H9 (cell line): ENCODE measurements at regions not wholly inside any gene's neighbourhood (a gene's known extent, or its start where the extent isn't known, plus 50 kb on each side); places are given as distances from the start of the nearest gene placed in this dataset.
A peak's percentile ranks its signal among the peaks of the same experiment; 100 is the strongest.

Experiments
- DNase-seq: peaks from one replicate; pipeline ENCODE4 v3.0.0-alpha.2; 2017
- H2AFZ ChIP-seq: one replicate; pipeline ENCODE4 v1.6.1; 2013; ENCODE audit warnings: mild to moderate bottlenecking, low read length, control low read depth, moderate library complexity
- H2AK5ac ChIP-seq: 2 replicates; pipeline ENCODE4 v1.6.1; 2013; ENCODE audit warnings: low read length, control low read depth, mixed read lengths; ENCODE audit not compliant: insufficient read length
- H2BK120ac ChIP-seq: one replicate; pipeline ENCODE4 v1.6.1; 2013; ENCODE audit warnings: low read depth, mild to moderate bottlenecking, low read length, control low read depth, inconsistent platforms; ENCODE audit not compliant: poor library complexity, severe bottlenecking
- H2BK12ac ChIP-seq: 2 replicates; pipeline ENCODE4 v1.6.1; 2013; ENCODE audit warnings: low read length, control low read depth, mixed read lengths, low read depth; ENCODE audit not compliant: insufficient read length
- H2BK15ac ChIP-seq: 2 replicates; pipeline ENCODE4 v1.6.1; 2013; ENCODE audit warnings: low read depth, low read length, control low read depth
- H2BK20ac ChIP-seq: one replicate; pipeline ENCODE4 v1.6.1; 2013; ENCODE audit warnings: low read depth, mild to moderate bottlenecking, low read length, control low read depth, inconsistent platforms; ENCODE audit not compliant: poor library complexity, severe bottlenecking
- H2BK5ac ChIP-seq: 2 replicates; pipeline ENCODE4 v1.6.1; 2013; ENCODE audit warnings: low read length, control low read depth, mixed read lengths; ENCODE audit not compliant: insufficient read length
- H3K14ac ChIP-seq: 2 replicates; pipeline ENCODE4 v1.6.1; 2013; ENCODE audit warnings: low read length, control low read depth; ENCODE audit not compliant: insufficient read depth
- H3K18ac ChIP-seq: 2 replicates; pipeline ENCODE4 v1.6.1; 2013; ENCODE audit warnings: low read depth, mild to moderate bottlenecking, mixed read lengths, low read length, control low read depth; ENCODE audit not compliant: insufficient read length
- H3K23ac ChIP-seq: 2 replicates; pipeline ENCODE4 v1.6.1; 2013; ENCODE audit warnings: low read length, control low read depth, mixed read lengths, low read depth; ENCODE audit not compliant: insufficient read length
- H3K23me2 ChIP-seq: 2 replicates; pipeline ENCODE4 v1.6.1; 2013; ENCODE audit warnings: low read depth, mild to moderate bottlenecking, mixed read lengths, low read length, control low read depth; ENCODE audit not compliant: insufficient read length, poor library complexity, severe bottlenecking
- H3K27ac ChIP-seq: 2 replicates; pipeline ENCODE4 v1.5.1; 2013; ENCODE audit warnings: low read length, control low read depth, mixed read lengths, low read depth; ENCODE audit not compliant: insufficient read length
- H3K27me3 ChIP-seq: 2 replicates; pipeline ENCODE4 v1.6.1; 2013; ENCODE audit warnings: low read length, control low read depth, inconsistent platforms; ENCODE audit not compliant: insufficient read depth
- H3K4ac ChIP-seq: 2 replicates; pipeline ENCODE4 v1.6.1; 2013; ENCODE audit warnings: low read depth, mild to moderate bottlenecking, control low read depth, inconsistent platforms, low read length, moderate library complexity
- H3K4me1 ChIP-seq: 2 replicates; pipeline ENCODE4 v1.6.1; 2013; ENCODE audit warnings: low read length, control low read depth, inconsistent platforms; ENCODE audit not compliant: insufficient read depth
- H3K4me2 ChIP-seq: 2 replicates; pipeline ENCODE4 v1.6.1; 2013; ENCODE audit warnings: low read length, control low read depth, mixed read lengths; ENCODE audit not compliant: insufficient read length, insufficient read depth
- H3K56ac ChIP-seq: 2 replicates; pipeline ENCODE4 v1.6.1; 2013; ENCODE audit warnings: low read depth, mild to moderate bottlenecking, mixed read lengths, low read length, control low read depth; ENCODE audit not compliant: insufficient read length
- H3K79me1 ChIP-seq: 2 replicates; pipeline ENCODE4 v1.6.1; 2013; ENCODE audit warnings: low read depth, mild to moderate bottlenecking, moderate library complexity, low read length, control low read depth, inconsistent platforms; ENCODE audit not compliant: insufficient read depth, poor library complexity, severe bottlenecking
- H3K79me2 ChIP-seq: 2 replicates; pipeline ENCODE4 v1.6.1; 2013; ENCODE audit warnings: low read length, control low read depth, inconsistent platforms; ENCODE audit not compliant: insufficient read depth
- H3K9ac ChIP-seq: 2 replicates; pipeline ENCODE4 v1.6.1; 2013; ENCODE audit warnings: low read length, control low read depth, mixed read lengths; ENCODE audit not compliant: insufficient read length; ENCODE audit errors: extremely low read depth
- H3K9me3 ChIP-seq: one replicate; pipeline ENCODE4 v1.6.1; 2013; ENCODE audit warnings: low read depth, low read length, inconsistent platforms; ENCODE audit not compliant: control insufficient read depth
- H3T11ph ChIP-seq: one replicate; pipeline ENCODE4 v1.6.1; 2013; ENCODE audit warnings: mild to moderate bottlenecking, low read length, control low read depth, inconsistent platforms
- H4K20me1 ChIP-seq: one replicate; pipeline ENCODE4 v1.6.1; 2013; ENCODE audit not compliant: control insufficient read depth, insufficient read length, insufficient read depth
- H4K5ac ChIP-seq: 2 replicates; pipeline ENCODE4 v1.6.1; 2013; ENCODE audit warnings: low read depth, mild to moderate bottlenecking, mixed read lengths, low read length, control low read depth; ENCODE audit not compliant: insufficient read length
- H4K8ac ChIP-seq: replicated peaks from 2 replicates; pipeline ENCODE4 v1.6.1; 2013; ENCODE audit warnings: low read length, control low read depth, mixed read lengths, low read depth; ENCODE audit not compliant: insufficient read length
- H4K91ac ChIP-seq: 2 replicates; pipeline ENCODE4 v1.6.1; 2013; ENCODE audit warnings: low read depth, mild to moderate bottlenecking, moderate library complexity, mixed read lengths, low read length, control low read depth; ENCODE audit not compliant: insufficient read length
- H3K27ac Mint-ChIP-seq, 3 experiments: 2 replicates in 2 of 3; 3 replicates in 1 of 3; pipeline ENCODE4 v1.8.0; 2020 to 2021; ENCODE audit warnings: mixed read lengths in 3 of 3, mild to moderate bottlenecking in 1 of 3, moderate library complexity in 1 of 3
- H3K27me3 Mint-ChIP-seq: 2 replicates; pipeline ENCODE4 v1.8.0; 2021; ENCODE audit warnings: low read depth, mild to moderate bottlenecking, moderate library complexity, mixed read lengths
- H3K36me3 Mint-ChIP-seq, 3 experiments: 2 replicates in 2 of 3; 3 replicates in 1 of 3; pipeline ENCODE4 v1.8.0; 2020 to 2021; ENCODE audit warnings: low read depth in 3 of 3, mixed read lengths in 3 of 3; ENCODE audit not compliant: insufficient read depth in 1 of 3
- H3K4me1 Mint-ChIP-seq, 2 experiments: 2 replicates each; pipeline ENCODE4 v1.8.0; 2020; ENCODE audit warnings: mixed read lengths in 2 of 2
- H3K4me3 Mint-ChIP-seq, 2 experiments: 2 replicates in 1 of 2; 3 replicates in 1 of 2; pipeline ENCODE4 v1.8.0; 2020 to 2021; ENCODE audit warnings: mild to moderate bottlenecking in 2 of 2, mixed read lengths in 2 of 2, moderate library complexity in 1 of 2
- H3K9me3 Mint-ChIP-seq, 2 experiments: 2 replicates in 1 of 2; 3 replicates in 1 of 2; pipeline ENCODE4 v1.8.0; 2020; ENCODE audit warnings: mild to moderate bottlenecking in 2 of 2, mixed read lengths in 2 of 2, moderate library complexity in 1 of 2
- WGBS: extraction: QIAGEN DNeasy Blood & Tissue Kit; methylation state at CpG from one replicate; pipeline ENCODE4 v1.1.7; 2013; ENCODE audit warnings: missing lambda C conversion rate, low lambda C conversion rate, mixed read lengths; ENCODE audit not compliant: insufficient read length; ENCODE audit errors: extremely low coverage; 5-methylcytosine and 5-hydroxymethylcytosine counted together
- TF ChIP-seq, protein P1 (sequence below): fragments of 200-600 bp; sonication (generic); conservative IDR thresholded peaks from 3 replicates; pipeline ENCODE4 v1.8.0; 2021; ENCODE audit warnings: antibody characterized with exemption, mild to moderate bottlenecking

DNA sequence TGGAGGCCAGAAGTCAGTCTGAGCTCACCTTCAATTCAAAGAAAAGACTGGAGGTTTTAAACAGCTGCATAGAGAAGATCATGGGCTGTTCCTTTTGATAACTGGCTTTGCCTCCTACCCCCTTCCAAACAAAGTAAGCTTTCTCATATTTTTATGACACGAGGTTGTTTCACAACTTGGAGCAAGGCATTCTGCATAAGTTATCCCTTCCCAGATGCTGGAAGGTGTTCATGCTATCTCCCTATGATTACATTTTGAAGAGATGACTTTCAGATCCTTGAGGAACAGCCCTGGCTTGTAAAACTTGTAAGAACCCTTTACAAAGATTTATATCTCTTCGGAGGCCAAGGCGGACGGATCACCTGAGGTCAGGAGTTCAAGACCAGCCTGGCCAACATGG is 571.9 kb upstream of the FTMT start:
- no peak overlapping the region for H3K9ac ChIP-seq
- no peak overlapping the region for H2AK5ac ChIP-seq
- H2BK120ac ChIP-seq: no peak overlapping the region
- no peaks in the 10 kb centered on the region for H3K4me1 ChIP-seq
- no CpG with 5 or more reads among the region's 4 CpGs for WGBS
- no peak overlapping the region for H4K5ac ChIP-seq
- H3T11ph ChIP-seq: no peak overlapping the region
- no peaks in the 10 kb centered on the region for H3K79me1 ChIP-seq
- no peaks in the 10 kb centered on the region for H3K27me3 ChIP-seq
- Mint-ChIP-seq H3K9me3 (peaks cover 0 to 5% of the 10 kb centered on the region in 2 experiments; a peak in 4 of 5 replicates), H3K27ac (peak overlapping the region in 1 of 3 experiments; percentile 85; a peak in 1 of 7 replicates), H3K36me3 (peaks cover 0 to 16% (median 0%) of the 10 kb centered on the region in 3 experiments; a peak in 4 of 7 replicates), H3K27me3 (no peaks in the 10 kb centered on the region), H3K4me3 (no peak overlapping the region), H3K4me1 (peaks cover 7 to 9% of the 10 kb centered on the region in 2 experiments; a peak in 3 of 4 replicates)
- no peak overlapping the region for H4K91ac ChIP-seq
- TF ChIP-seq, protein P1, sequence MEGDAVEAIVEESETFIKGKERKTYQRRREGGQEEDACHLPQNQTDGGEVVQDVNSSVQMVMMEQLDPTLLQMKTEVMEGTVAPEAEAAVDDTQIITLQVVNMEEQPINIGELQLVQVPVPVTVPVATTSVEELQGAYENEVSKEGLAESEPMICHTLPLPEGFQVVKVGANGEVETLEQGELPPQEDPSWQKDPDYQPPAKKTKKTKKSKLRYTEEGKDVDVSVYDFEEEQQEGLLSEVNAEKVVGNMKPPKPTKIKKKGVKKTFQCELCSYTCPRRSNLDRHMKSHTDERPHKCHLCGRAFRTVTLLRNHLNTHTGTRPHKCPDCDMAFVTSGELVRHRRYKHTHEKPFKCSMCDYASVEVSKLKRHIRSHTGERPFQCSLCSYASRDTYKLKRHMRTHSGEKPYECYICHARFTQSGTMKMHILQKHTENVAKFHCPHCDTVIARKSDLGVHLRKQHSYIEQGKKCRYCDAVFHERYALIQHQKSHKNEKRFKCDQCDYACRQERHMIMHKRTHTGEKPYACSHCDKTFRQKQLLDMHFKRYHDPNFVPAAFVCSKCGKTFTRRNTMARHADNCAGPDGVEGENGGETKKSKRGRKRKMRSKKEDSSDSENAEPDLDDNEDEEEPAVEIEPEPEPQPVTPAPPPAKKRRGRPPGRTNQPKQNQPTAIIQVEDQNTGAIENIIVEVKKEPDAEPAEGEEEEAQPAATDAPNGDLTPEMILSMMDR: no peak
- no peak overlapping the region for H2BK12ac ChIP-seq
- no peaks in the 10 kb centered on the region for H3K23me2 ChIP-seq
- no peak overlapping the region for H2BK15ac ChIP-seq
- DNase-seq: no peak
- no peak overlapping the region for H3K4ac ChIP-seq
- H3K27ac ChIP-seq: no peak overlapping the region
- no peak overlapping the region for H2BK5ac ChIP-seq
- H3K14ac ChIP-seq: no peak overlapping the region
- H4K8ac ChIP-seq: no peak overlapping the region
- H3K4me2 ChIP-seq: no peak overlapping the region
- H3K56ac ChIP-seq: no peak overlapping the region
- H2BK20ac ChIP-seq: no peak overlapping the region
- no peak overlapping the region for H3K23ac ChIP-seq
- H2AFZ ChIP-seq: no peak overlapping the region
- no peaks in the 10 kb centered on the region for H3K79me2 ChIP-seq
- no peak overlapping the region for H3K18ac ChIP-seq
- H4K20me1 ChIP-seq: no peaks in the 10 kb centered on the region
- no peaks in the 10 kb centered on the region for H3K9me3 ChIP-seq
